ENCODE measurements at regions not wholly inside any gene's neighbourhood (a gene's known extent, or its start where the extent isn't known, plus 50 kb on each side); places are given as distances from the start of the nearest gene placed in this dataset.

GRCh38 chr16:86050111-86050510 is 151.1 kb downstream of the IRF8 start:
- Histone ChIP-seq H3K27me3 (ENCODE audit: control insufficient read depth in 2 of 2, insufficient read depth in 2 of 2, low read length in 2 of 2) (peaks cover 0 to 15% of the 10 kb centered on the region in 2 donors), H3K9ac (ENCODE audit: insufficient read depth, low read length, poor library complexity, severe bottlenecking) (no peak overlapping the region)
- no peak overlapping the region for H3K4me3 Mint-ChIP-seq

GRCh38 chr16:86050591-86051367 is 151.8 kb downstream of the IRF8 start:
- H3K79me2 ChIP-seq (ENCODE audit: insufficient read depth, low read length), result no peaks in the 10 kb centered on the region
- no peak overlapping the region for H3K27ac ChIP-seq (ENCODE audit: low read depth in 1 of 2, low read length in 2 of 2)
- Mint-ChIP-seq H3K9me3 (no peaks in the 10 kb centered on the region), H3K27me3 (ENCODE audit: low read depth in 3 of 3) (peaks cover 24 to 42% (median 26%) of the 10 kb centered on the region in 3 donors), H3K36me3 (no peaks in the 10 kb centered on the region), H3K4me1 (no peaks in the 10 kb centered on the region), H3K27ac (no peak overlapping the region), H3K4me3 (no peak overlapping the region)
- H4K20me1 ChIP-seq (ENCODE audit: insufficient read depth, low read length), result no peaks in the 10 kb centered on the region
- no peaks in the 10 kb centered on the region for H3K36me3 ChIP-seq (replicated peaks in 1 of 2; ENCODE audit: control insufficient read depth in 1 of 2, insufficient read depth in 2 of 2, low read length in 2 of 2)
- no peak overlapping the region for H3K4me3 ChIP-seq (replicated peaks in 1 of 3; ENCODE audit: low read depth in 2 of 3, low read length in 3 of 3)
- peaks cover 0 to 15% of the 10 kb centered on the region in 2 donors for H3K27me3 ChIP-seq (ENCODE audit: control insufficient read depth in 2 of 2, insufficient read depth in 2 of 2, low read length in 2 of 2)
- no peak overlapping the region for H3K9ac ChIP-seq (ENCODE audit: insufficient read depth, low read length, poor library complexity, severe bottlenecking)
- WGBS (ENCODE audit: insufficient coverage), result 95% methylated on average over 15 of the region's 18 CpGs
- H2AFZ ChIP-seq (ENCODE audit: insufficient read depth, low read depth, low read length, poor library complexity, severe bottlenecking), result no peak overlapping the region
- no peak for TF ChIP-seq CTCF (IDR thresholded peaks at IDR 0.05)
- intact Hi-C loops (cut with micrococcal nuclease), result no loop called here
- no peak overlapping the region for H3K4me2 ChIP-seq (replicated peaks; ENCODE audit: extremely low read depth, low read length, poor library complexity, severe bottlenecking)
- no peaks in the 10 kb centered on the region for H3K4me1 ChIP-seq (ENCODE audit: control insufficient read depth in 1 of 2, insufficient read depth in 2 of 2, low read length in 2 of 2)
- no peak for DNase-seq
- no peaks in the 10 kb centered on the region for H3K9me3 ChIP-seq (replicated peaks in 1 of 2; ENCODE audit: control insufficient read depth in 1 of 2, insufficient read depth in 1 of 2, low read length in 2 of 2)

More at GRCh38 chr16:86050111-86050510, 151.1 kb downstream of the IRF8 start:
- no peak for TF ChIP-seq CTCF (IDR thresholded peaks at IDR 0.05)
- Mint-ChIP-seq H3K27ac (no peak overlapping the region), H3K27me3 (ENCODE audit: low read depth in 3 of 3) (peaks cover 26 to 44% (median 27%) of the 10 kb centered on the region in 3 donors), H3K9me3 (no peaks in the 10 kb centered on the region), H3K36me3 (no peaks in the 10 kb centered on the region), H3K4me1 (no peaks in the 10 kb centered on the region)
- WGBS (ENCODE audit: insufficient coverage), result 88% methylated on average over 4 of the region's 8 CpGs
- DNase-seq, result no peak
- H3K27ac ChIP-seq (ENCODE audit: low read depth in 1 of 2, low read length in 2 of 2), result no peak overlapping the region
- H3K9me3 ChIP-seq (replicated peaks in 1 of 2; ENCODE audit: control insufficient read depth in 1 of 2, insufficient read depth in 1 of 2, low read length in 2 of 2), result no peaks in the 10 kb centered on the region
- H3K4me2 ChIP-seq (replicated peaks; ENCODE audit: extremely low read depth, low read length, poor library complexity, severe bottlenecking), result no peak overlapping the region
- intact Hi-C loops (cut with micrococcal nuclease), result no loop called here
- no peaks in the 10 kb centered on the region for H3K79me2 ChIP-seq (ENCODE audit: insufficient read depth, low read length)
- H3K4me3 ChIP-seq (replicated peaks in 1 of 3; ENCODE audit: low read depth in 2 of 3, low read length in 3 of 3), result no peak overlapping the region
- H3K4me1 ChIP-seq (ENCODE audit: control insufficient read depth in 1 of 2, insufficient read depth in 2 of 2, low read length in 2 of 2), result no peaks in the 10 kb centered on the region
- no peaks in the 10 kb centered on the region for H4K20me1 ChIP-seq (ENCODE audit: insufficient read depth, low read length)
- no peaks in the 10 kb centered on the region for H3K36me3 ChIP-seq (replicated peaks in 1 of 2; ENCODE audit: control insufficient read depth in 1 of 2, insufficient read depth in 2 of 2, low read length in 2 of 2)
- no peak overlapping the region for H2AFZ ChIP-seq (ENCODE audit: insufficient read depth, low read depth, low read length, poor library complexity, severe bottlenecking)
